ENCODE measurements at regions not wholly inside any gene's neighbourhood (a gene's known extent, or its start where the extent isn't known, plus 50 kb on each side); places are given as distances from the start of the nearest gene placed in this dataset.

DNA sequence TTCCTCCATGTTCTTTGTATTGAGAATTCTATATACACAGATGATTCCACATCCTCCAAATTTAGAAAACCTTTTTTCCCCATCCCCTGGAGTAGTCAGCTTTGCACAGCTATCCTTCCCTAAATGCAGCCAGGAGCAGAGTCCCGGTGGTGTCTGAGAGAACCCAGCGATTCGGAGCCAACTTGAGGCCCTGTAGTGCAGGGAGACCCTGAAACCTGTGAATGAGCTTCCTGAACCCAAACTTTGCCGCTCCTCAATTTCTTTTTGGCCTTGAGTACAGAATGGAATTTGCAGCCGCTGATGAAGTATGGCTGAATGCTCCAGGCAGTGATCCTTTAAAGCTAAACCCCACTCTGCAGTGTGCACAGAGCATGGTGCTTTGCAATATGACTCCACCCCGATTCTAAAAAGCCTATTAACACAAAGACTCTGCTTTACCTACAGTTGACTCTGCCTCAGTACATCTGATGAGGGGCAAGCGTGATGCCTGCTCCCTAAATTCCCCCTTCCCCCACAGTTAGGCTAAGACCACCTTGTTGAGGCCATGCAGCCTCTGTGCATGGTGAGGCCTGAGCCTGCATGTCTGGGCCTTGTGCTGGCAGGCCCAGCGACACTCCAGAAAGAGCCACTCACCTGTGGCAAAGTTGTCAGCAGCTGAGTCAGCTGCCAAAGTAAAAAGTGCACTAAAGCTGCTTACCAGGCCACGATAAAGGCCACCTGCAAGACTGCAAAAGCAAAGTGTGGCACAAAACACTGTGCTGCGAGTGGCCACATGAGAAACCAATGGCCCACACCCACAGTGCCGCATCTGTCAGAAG is 82.1 kb downstream of the PLEKHG1 start:
- DNase-seq (ENCODE audit: low read depth): no peak
- TF ChIP-seq, protein P1, sequence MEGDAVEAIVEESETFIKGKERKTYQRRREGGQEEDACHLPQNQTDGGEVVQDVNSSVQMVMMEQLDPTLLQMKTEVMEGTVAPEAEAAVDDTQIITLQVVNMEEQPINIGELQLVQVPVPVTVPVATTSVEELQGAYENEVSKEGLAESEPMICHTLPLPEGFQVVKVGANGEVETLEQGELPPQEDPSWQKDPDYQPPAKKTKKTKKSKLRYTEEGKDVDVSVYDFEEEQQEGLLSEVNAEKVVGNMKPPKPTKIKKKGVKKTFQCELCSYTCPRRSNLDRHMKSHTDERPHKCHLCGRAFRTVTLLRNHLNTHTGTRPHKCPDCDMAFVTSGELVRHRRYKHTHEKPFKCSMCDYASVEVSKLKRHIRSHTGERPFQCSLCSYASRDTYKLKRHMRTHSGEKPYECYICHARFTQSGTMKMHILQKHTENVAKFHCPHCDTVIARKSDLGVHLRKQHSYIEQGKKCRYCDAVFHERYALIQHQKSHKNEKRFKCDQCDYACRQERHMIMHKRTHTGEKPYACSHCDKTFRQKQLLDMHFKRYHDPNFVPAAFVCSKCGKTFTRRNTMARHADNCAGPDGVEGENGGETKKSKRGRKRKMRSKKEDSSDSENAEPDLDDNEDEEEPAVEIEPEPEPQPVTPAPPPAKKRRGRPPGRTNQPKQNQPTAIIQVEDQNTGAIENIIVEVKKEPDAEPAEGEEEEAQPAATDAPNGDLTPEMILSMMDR (conservative IDR thresholded peaks at IDR 0.05; ENCODE audit: control insufficient read depth, insufficient read depth, low read depth, low read length): no peak
- no peak overlapping the region for H3K4me3 ChIP-seq (ENCODE audit: control insufficient read depth, low read depth, low read length)

DNA sequence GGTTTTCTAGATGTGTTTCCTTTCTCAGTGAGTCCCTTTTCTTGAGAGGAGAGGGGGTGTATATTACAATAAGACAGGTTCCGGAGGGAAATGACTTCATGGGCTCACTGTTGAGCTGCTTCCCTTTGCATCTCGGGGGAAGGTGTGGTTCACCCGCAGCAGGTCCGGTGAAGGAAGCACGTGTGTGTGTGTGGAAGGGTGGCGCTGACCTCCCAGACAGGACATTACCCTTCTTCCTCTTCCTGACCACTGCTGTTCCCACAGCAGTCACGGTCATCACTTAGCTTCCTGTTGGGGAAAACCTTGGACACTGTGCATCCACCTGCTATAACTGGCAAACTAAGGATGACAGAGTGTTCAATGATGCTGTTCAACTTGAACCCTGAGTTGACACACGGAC is 83.6 kb downstream of the PLEKHG1 start:
- TF ChIP-seq, protein P1 (conservative IDR thresholded peaks at IDR 0.05; ENCODE audit: control insufficient read depth, insufficient read depth, low read depth, low read length): no peak
- H3K4me3 ChIP-seq (ENCODE audit: control insufficient read depth, low read depth, low read length): no peak overlapping the region
- no peak for DNase-seq (ENCODE audit: low read depth)

DNA sequence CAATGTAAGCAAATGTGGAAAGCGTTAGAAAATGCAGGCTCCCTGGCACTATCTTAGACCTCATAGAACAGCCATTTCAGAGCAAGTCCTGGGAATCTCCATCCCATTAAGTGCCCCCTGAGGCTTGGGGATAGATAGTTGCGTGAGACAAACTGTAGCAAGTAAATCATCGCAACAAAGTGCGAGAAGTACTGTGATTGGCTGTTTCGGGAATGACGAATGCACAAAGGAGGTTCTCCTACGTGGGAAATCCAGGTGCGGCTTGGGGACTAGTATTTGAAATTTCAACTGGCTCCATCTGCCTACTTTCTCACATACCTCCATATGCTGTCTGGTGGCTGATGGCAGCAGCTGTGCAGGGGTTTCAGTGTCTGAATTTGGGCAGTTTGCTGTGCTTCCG is 84.5 kb downstream of the PLEKHG1 start:
- DNase-seq (ENCODE audit: low read depth): no peak
- TF ChIP-seq, protein P1 (conservative IDR thresholded peaks at IDR 0.05; ENCODE audit: control insufficient read depth, insufficient read depth, low read depth, low read length): no peak
- no peak overlapping the region for H3K4me3 ChIP-seq (ENCODE audit: control insufficient read depth, low read depth, low read length)

DNA sequence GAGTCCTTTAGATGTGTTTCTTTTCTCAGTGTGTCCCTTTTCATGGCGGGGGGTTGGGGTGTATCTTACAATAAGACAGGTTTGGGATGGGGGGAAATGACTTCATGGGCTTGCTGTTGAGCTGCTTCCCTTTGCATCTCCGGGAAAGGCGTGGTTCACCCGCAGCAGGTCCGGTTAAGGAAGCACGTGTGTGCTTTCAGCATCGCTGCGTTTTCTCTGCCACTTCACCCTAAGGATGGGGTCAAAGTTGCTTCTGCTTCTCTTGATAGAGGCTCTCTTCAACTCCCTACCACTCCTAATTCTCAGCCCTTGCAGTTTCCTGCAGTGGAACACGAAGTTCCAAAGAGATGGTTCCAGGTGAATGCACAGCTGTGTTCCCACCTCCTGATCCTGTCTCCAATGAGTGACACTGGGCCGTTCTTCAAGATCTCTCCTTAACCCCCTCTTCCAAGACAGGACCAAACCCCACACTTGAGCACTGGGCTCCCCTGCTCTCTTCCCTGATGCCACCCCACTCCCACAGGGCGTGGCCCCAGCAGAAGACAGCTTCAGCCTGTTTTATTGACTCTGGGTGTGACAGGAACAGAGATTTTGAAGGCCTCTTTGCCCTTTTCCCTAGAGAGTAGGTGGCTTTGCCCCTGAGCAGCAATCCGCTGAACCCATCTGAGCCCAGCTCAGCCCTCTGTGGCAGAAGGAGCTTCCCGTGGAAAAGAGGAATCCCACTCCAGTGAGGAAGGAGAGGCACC is 85.2 kb downstream of the PLEKHG1 start:
- no peak overlapping the region for H3K4me3 ChIP-seq (ENCODE audit: control insufficient read depth, low read depth, low read length)
- TF ChIP-seq, protein P1 (conservative IDR thresholded peaks at IDR 0.05; ENCODE audit: control insufficient read depth, insufficient read depth, low read depth, low read length): no peak
- no peak for DNase-seq (ENCODE audit: low read depth)

DNA sequence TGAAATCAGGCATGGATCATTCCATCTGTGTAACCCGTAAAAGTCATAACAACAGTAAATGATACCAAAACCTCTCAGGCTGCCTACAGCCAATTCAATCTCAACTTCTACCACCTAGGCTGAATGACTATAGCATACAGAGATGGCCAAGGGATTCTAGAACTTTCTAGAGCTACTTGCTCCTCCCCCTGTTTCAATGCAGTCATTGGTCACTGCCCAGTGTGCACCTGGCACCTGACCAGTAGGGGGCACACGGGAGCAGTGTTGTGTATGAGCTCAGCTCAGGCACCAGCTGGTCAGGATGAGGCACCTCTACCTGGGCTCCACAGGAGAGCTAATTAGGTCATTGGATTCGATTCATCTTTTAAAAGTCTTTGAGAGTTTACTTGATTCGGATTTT is 86.2 kb downstream of the PLEKHG1 start:
- H3K4me3 ChIP-seq (ENCODE audit: control insufficient read depth, low read depth, low read length): no peak overlapping the region
- DNase-seq (ENCODE audit: low read depth): peak; percentile 22
- TF ChIP-seq, protein P1 (conservative IDR thresholded peaks at IDR 0.05; ENCODE audit: control insufficient read depth, insufficient read depth, low read depth, low read length): peak; percentile 62

DNA sequence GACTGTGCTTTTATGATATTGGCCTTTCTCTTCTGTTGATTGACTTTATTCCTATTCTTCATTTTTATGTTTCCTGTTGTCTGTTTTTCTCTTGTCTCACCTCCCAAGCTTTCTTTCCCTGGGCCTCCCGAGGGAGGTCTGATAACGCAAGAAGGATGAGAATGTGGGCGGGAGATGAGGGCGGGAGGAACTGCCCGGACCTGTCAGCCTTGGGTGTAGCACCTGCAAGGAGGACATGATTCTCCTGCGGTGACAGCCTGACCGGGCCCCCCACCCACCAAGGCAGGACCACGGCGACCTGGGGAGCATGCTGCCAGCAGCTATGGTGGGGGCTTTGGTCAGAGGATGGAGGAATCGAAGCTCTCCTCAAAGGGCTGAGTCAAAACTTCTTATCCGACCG is 86.9 kb downstream of the PLEKHG1 start:
- no peak overlapping the region for H3K4me3 ChIP-seq (ENCODE audit: control insufficient read depth, low read depth, low read length)
- no peak for DNase-seq (ENCODE audit: low read depth)
- TF ChIP-seq, protein P1 (conservative IDR thresholded peaks at IDR 0.05; ENCODE audit: control insufficient read depth, insufficient read depth, low read depth, low read length): no peak

Data from fibroblast of mammary gland (primary cell).